Stomach smooth muscle (tissue), 2 donors: ENCODE measurements at regions not wholly inside any gene's neighbourhood (a gene's known extent, or its start where the extent isn't known, plus 50 kb on each side); places are given as distances from the start of the nearest gene placed in this dataset.

Experiments
- H3K27ac ChIP-seq: one replicate; pipeline ENCODE4 v1.7.0; 2013; ENCODE audit warnings: mild to moderate bottlenecking, low read length, inconsistent platforms
- H3K27me3 ChIP-seq, 2 donors: one replicate each; pipeline ENCODE4 v1.7.0; 2013; ENCODE audit warnings: low read length in 2 of 2; ENCODE audit not compliant: insufficient read depth in 2 of 2, control insufficient read depth in 1 of 2
- H3K36me3 ChIP-seq, 2 donors: one replicate each; pipeline ENCODE4 v1.7.0; 2013; ENCODE audit warnings: low read length in 2 of 2; ENCODE audit not compliant: control insufficient read depth in 2 of 2, insufficient read depth in 2 of 2
- H3K4me1 ChIP-seq: one replicate; pipeline ENCODE4 v1.7.0; 2013; ENCODE audit warnings: low read length; ENCODE audit not compliant: control insufficient read depth, insufficient read depth
- H3K4me3 ChIP-seq, 2 donors: one replicate each; pipeline ENCODE4 v1.7.0; 2013; ENCODE audit warnings: low read length in 2 of 2
- H3K9ac ChIP-seq, 2 donors: one replicate each; pipeline ENCODE4 v1.7.0; 2013; ENCODE audit warnings: low read length in 2 of 2, mild to moderate bottlenecking in 1 of 2
- H3K9me3 ChIP-seq, 2 donors: one replicate each; pipeline ENCODE4 v1.7.0; 2013; ENCODE audit warnings: low read length in 2 of 2; ENCODE audit not compliant: control insufficient read depth in 2 of 2
- donor health status: healthy.
- donor health status: Pancreatic carcinoma.

DNA sequence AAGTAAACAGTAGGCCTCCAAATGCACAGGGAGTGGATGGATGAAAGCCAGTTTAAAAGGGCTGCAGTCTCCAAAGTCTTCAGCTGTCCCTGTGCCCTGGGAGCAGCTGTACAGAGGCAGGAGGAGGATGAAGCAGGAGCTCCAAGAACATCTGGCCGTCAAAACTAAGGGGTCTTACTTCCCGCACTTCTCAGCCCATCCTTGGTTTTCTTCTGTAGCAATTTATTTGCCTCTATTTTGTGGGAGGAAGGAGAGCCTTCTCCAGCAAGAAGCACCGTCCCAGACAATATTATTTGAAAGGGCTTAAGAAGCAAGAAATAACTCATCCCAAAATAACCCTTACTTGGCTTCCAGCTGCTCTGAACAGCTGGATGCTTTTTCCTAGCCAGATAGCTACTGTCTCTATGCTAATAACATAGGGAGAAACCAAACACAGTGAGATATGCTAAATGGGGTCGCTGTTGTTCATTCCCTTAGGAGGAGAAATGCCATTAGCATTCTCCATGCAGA is 133.2 kb downstream of the SPATA19 start:
- H3K4me1 ChIP-seq, result no peaks in the 10 kb centered on the region
- H3K9me3 ChIP-seq, result peaks cover 0 to 7% of the 10 kb centered on the region in 2 donors
- H3K4me3 ChIP-seq, result no peak overlapping the region
- no peaks in the 10 kb centered on the region for H3K36me3 ChIP-seq
- no peak overlapping the region for H3K9ac ChIP-seq
- peaks cover 11 to 32% of the 10 kb centered on the region in 2 donors for H3K27me3 ChIP-seq
- H3K27ac ChIP-seq, result no peak overlapping the region

DNA sequence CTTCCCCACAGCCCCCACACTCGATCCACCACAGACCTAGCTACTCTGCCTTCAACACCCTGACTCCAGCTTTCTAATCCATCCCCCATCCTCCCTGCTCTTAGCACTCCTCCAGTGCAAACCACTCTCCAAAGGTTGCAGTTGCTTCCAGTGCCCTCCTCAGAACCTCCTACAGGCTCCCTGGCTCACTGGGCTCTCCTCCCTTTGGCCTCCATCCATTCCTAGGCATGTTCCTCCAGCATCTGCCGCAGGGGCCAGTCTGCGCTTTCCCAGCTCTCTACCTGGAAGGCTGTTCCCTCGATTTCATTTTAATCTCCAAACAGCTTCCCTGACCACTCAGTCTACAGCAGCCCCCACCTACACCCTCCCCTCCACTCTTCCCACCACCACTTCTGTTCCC is 133.8 kb downstream of the SPATA19 start:
- H3K36me3 ChIP-seq, result no peaks in the 10 kb centered on the region

DNA sequence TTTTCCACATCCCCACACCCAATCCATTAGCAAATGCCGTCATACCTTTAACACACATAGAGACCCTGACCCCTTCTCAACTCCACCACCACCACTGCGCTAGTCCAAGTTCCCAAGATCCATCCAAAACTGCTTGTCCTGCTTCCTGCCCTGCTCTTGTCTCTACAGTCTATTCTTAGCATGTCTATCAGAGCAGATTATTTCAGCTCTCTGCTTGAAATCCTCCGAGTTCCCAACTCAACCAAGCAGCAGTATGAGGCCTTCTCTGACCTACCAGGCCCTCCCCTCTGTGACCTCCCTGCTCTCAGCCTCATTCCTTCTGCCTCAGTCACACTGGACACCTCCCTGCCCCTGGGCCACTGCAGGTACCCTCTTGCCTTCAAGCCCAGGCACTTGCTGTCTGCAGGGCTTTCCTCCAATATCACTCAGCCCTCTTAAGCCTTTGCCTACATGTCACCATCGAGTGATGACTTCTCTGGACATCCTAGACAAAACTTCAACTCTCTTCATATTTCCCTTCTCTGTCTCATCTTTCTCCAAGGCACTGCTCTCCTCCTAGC is 134.6 kb downstream of the SPATA19 start:
- Histone ChIP-seq H3K4me1 (no peaks in the 10 kb centered on the region), H3K27me3 (peaks cover 11 to 26% of the 10 kb centered on the region in 2 donors), H3K36me3 (no peaks in the 10 kb centered on the region), H3K27ac (no peak overlapping the region), H3K9me3 (peaks cover 0 to 7% of the 10 kb centered on the region in 2 donors), H3K9ac (no peak overlapping the region), H3K4me3 (no peak overlapping the region)

More for the DNA sequence above, 133.8 kb downstream of the SPATA19 start:
- Histone ChIP-seq H3K27ac (no peak overlapping the region), H3K27me3 (peaks cover 11 to 30% of the 10 kb centered on the region in 2 donors), H3K9me3 (peaks cover 0 to 7% of the 10 kb centered on the region in 2 donors), H3K4me3 (no peak overlapping the region), H3K9ac (no peak overlapping the region), H3K4me1 (no peaks in the 10 kb centered on the region)

DNA sequence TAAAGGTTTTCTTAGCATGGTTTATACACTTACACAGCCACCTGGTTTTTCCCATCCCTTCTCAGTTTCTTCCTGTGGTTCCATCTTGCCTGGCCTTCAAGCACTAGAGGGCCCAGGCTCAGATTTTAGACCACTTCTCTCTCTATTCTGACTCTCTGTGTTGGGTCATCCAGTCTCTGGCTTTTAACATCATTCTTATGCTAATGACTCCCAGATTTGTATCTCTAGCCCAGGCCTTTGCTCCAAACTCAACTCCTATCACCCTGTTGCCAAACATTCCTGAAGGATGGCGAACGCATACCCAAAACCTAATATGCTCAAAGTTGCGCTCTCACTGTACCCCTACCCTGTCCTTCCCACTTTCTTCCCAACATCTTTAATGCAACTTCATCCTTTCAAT is 135.1 kb downstream of the SPATA19 start:
- Histone ChIP-seq H3K9me3 (peaks cover 0 to 7% of the 10 kb centered on the region in 2 donors), H3K36me3 (no peaks in the 10 kb centered on the region), H3K4me3 (no peak overlapping the region), H3K27me3 (peaks cover 9 to 24% of the 10 kb centered on the region in 2 donors), H3K27ac (no peak overlapping the region), H3K9ac (no peak overlapping the region), H3K4me1 (no peaks in the 10 kb centered on the region)

DNA sequence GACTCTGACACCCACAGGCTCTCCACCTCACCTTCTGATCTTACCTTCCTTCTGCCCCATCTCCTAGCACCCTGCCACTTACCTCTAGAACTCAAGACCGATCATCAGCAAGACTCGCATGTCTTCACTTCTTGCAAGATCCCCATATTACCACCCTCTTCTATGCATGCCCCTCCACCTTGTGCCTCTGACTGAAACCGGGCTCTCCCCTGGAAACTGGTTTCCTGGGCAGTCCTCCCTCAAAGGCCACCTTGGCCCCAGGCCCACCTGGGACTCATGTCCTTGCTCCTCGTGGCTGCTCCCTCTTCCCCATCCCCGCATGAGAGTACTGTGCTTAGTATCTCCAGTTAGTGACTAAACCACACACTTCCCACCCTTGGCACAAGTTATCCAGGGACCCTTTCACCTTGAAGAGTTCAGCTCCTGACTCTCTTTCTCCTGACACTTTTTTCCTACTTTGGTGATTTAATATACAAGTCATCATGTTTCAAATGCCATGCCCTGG is 136.7 kb downstream of the SPATA19 start:
- no peak overlapping the region for H3K4me3 ChIP-seq
- H3K9ac ChIP-seq, result no peak overlapping the region
- H3K27ac ChIP-seq, result no peak overlapping the region

DNA sequence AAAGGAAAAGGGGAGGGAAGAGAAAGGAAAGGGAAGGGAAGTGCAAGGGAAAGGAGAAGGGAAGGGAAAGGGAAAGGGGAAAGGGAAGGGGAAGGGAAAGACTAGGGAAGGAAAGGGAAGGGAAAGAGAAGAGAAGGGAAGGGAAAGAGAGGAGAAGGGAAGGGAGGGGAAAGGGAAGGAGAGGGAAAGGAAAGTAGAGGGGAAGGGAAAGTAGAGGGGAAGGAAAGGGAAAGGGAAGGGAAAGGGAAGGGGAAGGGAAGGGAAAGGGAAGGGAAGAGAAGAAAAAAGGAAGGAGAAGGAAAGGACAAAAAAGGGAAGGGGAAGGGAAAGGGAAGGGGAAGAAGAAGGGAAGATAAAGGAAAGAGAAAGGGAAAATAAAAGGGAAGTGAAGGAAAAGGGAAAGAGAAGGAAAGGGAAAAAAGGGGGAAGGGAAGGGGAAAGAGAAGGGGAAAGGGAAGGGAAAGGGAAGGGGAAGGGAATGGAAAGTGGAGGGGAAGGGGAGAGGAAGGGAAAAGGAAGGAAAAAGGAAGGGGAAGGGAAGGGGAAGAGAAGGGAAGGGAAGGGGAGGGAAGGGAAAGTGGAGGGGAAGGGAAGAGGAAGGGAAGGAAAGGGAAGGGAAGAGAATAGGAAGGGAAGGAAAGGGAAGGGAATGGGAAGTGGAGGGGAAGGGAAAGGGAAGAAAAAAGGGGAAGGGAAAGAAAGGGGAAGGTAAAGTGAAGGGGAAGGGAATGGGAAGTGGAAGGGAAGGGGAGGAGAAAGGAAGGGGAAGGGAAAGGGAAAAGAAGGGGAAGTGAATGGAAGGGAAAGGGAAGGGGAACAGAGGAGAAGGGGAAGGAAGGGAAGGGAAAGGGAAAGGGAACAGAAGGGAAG is 138.2 kb downstream of the SPATA19 start:
- Histone ChIP-seq H3K36me3 (no peaks in the 10 kb centered on the region), H3K4me1 (no peaks in the 10 kb centered on the region), H3K27me3 (peaks cover 3 to 16% of the 10 kb centered on the region in 2 donors), H3K27ac (no peak overlapping the region), H3K4me3 (no peak overlapping the region), H3K9ac (no peak overlapping the region), H3K9me3 (peaks cover 0 to 3% of the 10 kb centered on the region in 2 donors)

More for the DNA sequence above, 136.7 kb downstream of the SPATA19 start:
- Histone ChIP-seq H3K36me3 (no peaks in the 10 kb centered on the region), H3K9me3 (peaks cover 0 to 7% of the 10 kb centered on the region in 2 donors), H3K4me1 (no peaks in the 10 kb centered on the region), H3K27me3 (peaks cover 3 to 16% of the 10 kb centered on the region in 2 donors)

DNA sequence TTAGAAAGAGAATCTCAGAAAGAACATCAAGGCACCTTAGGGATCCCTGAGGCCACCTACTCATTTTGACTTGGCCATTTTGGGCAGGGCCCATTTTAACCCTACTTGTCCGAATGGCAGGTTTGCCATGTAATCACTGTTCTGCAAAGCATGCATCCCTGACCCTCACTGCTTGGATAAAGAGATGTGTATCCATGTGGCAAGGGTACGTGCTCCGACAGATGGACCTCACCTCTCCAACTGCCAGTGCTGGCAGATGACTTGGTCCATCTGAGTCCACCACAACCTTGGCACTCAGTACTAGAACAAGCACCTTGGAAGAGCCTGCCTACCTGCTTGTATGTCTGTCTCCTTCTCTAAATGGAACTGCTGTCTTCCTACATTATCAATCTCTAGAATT is 139.4 kb downstream of the SPATA19 start:
- Histone ChIP-seq H3K4me1 (no peaks in the 10 kb centered on the region), H3K4me3 (no peak overlapping the region), H3K27ac (no peak overlapping the region), H3K36me3 (no peaks in the 10 kb centered on the region), H3K9ac (no peak overlapping the region), H3K27me3 (peaks cover 0 to 11% of the 10 kb centered on the region in 2 donors), H3K9me3 (peaks cover 0 to 3% of the 10 kb centered on the region in 2 donors)

DNA sequence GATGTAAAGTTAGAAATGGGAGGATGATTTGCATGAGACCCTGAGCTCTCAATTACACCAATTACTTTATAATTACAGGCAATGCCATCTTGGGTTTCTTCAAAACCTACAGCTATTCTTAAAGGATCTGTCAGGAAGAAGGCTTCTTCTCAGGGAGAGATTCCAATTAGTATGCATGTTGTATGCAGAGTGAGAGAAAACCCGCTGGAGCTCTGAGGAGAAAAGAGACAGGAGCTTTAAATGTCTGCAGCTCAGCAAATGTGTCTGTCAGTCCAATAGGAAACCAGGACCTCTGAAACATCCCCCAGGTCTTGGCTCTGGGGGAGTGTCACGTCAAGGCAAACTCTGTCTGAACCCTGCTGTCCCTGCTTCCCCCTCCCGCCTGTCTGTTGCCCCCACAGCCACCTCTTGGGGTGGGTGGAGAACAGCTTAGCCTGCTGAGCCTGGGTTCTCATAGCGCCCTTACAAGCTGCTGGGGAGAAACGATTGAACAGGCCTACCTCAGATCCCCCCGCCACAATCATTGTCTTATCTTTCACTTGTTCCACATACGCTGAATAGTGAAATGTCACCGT is 140.2 kb downstream of the SPATA19 start:
- peaks cover 0 to 6% of the 10 kb centered on the region in 2 donors for H3K27me3 ChIP-seq
- H3K4me1 ChIP-seq, result no peaks in the 10 kb centered on the region
- no peak overlapping the region for H3K27ac ChIP-seq
- no peaks in the 10 kb centered on the region for H3K36me3 ChIP-seq
- no peak overlapping the region for H3K9ac ChIP-seq
- H3K4me3 ChIP-seq, result no peak overlapping the region
- H3K9me3 ChIP-seq, result peaks cover 0 to 3% of the 10 kb centered on the region in 2 donors

DNA sequence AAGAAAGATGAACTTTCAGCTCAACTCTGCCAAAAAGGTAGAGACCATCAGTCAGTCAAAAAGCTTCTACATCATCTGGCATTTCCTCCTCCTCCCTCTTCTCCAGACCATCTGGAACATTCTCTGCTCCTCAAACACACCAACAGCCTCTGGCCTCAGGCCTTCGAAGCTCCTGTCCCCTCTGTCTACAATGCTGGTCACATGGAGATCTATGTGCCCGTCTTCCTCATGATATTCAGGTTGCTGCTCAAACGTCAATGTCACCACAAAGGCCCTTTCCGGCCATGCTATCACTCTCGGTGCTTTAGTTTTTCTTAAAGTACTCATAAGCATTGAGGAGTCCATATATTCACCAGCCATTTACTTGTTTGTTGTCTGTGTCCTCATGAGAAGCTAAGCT is 146.2 kb downstream of the SPATA19 start:
- Histone ChIP-seq H3K27ac (no peak overlapping the region), H3K36me3 (no peaks in the 10 kb centered on the region), H3K4me1 (peaks cover 11% of the 10 kb centered on the region), H3K9me3 (no peaks in the 10 kb centered on the region), H3K9ac (no peak overlapping the region), H3K4me3 (no peak overlapping the region), H3K27me3 (no peaks in the 10 kb centered on the region)

DNA sequence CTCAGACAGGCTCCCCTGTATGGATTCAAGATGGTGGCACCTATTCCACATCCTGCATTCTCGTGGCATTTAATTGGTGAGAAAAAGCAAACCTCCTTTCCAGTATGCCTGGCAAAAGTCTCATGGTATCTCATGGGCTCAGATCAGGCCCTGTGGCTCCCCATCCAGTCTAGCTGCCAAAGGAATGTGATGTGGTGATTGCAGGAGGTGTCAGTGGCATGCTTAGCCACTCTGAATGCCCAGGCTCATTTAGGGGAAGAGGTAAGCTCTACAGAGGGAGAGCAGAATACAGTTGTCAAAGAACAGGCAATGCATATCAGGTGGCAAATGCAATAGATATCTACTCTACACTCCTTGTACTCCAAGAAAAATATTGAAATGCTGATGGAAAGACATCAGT is 146.7 kb downstream of the SPATA19 start:
- Histone ChIP-seq H3K9me3 (no peaks in the 10 kb centered on the region), H3K27me3 (no peaks in the 10 kb centered on the region), H3K4me1 (peaks cover 11% of the 10 kb centered on the region), H3K4me3 (no peak overlapping the region), H3K27ac (no peak overlapping the region), H3K36me3 (no peaks in the 10 kb centered on the region), H3K9ac (no peak overlapping the region)
